Loucy (cell line): ENCODE measurements at regions not wholly inside any gene's neighbourhood (a gene's known extent, or its start where the extent isn't known, plus 50 kb on each side); places are given as distances from the start of the nearest gene placed in this dataset.

Experiments used
- H2AFZ ChIP-seq: fragments of 200-600 bp; sonication (generic); 2 replicates; pipeline ENCODE4 v1.6.0; 2016; ENCODE audit warnings: antibody characterized with exemption, mild to moderate bottlenecking, low read length, moderate library complexity
- H3F3A ChIP-seq: fragments of 200-600 bp; 2 replicates; pipeline ENCODE4 v1.6.0; 2016; ENCODE audit warnings: antibody characterized with exemption, low read depth, mild to moderate bottlenecking
- H3K27me3 ChIP-seq: fragments of 200-600 bp; sonication (generic); 2 replicates; pipeline ENCODE4 v1.6.1; 2014; ENCODE audit warnings: low read length, mild to moderate bottlenecking; ENCODE audit not compliant: insufficient read depth, poor library complexity, severe bottlenecking
- H3K36me3 ChIP-seq: fragments of 200-600 bp; sonication (generic); 2 replicates; pipeline ENCODE4 v1.6.1; 2016; ENCODE audit warnings: low read length; ENCODE audit not compliant: insufficient read depth
- H3K4me1 ChIP-seq: fragments of 200-600 bp; sonication (generic); 2 replicates; pipeline ENCODE4 v1.5.1; 2014; ENCODE audit warnings: low read length, mild to moderate bottlenecking; ENCODE audit not compliant: insufficient read depth, poor library complexity, severe bottlenecking
- H3K4me2 ChIP-seq: fragments of 200-600 bp; sonication (generic); 2 replicates; pipeline ENCODE4 v1.6.0; 2014; ENCODE audit warnings: antibody characterized with exemption, low read length, low read depth, mild to moderate bottlenecking; ENCODE audit not compliant: poor library complexity, severe bottlenecking
- H3K4me3 ChIP-seq: fragments of 200-600 bp; sonication (generic); 2 replicates; pipeline ENCODE4 v1.5.1; 2014; ENCODE audit warnings: low read length, mild to moderate bottlenecking, mixed read lengths; ENCODE audit not compliant: poor library complexity, severe bottlenecking
- H3K79me2 ChIP-seq: fragments of 200-600 bp; sonication (generic); 2 replicates; pipeline ENCODE4 v1.6.1; 2014; ENCODE audit warnings: low read length; ENCODE audit not compliant: insufficient read depth
- H3K9ac ChIP-seq: fragments of 200-600 bp; sonication (generic); 2 replicates; pipeline ENCODE4 v1.6.0; 2014; ENCODE audit warnings: mild to moderate bottlenecking, low read depth, low read length, moderate library complexity; ENCODE audit not compliant: poor library complexity, severe bottlenecking
- H3K9me2 ChIP-seq: fragments of 200-600 bp; sonication (generic); replicated peaks from 2 replicates; pipeline ENCODE4 v1.6.1; 2016; ENCODE audit warnings: low read depth, low read length, mixed read lengths
- H3K9me3 ChIP-seq: fragments of 200-600 bp; sonication (generic); 2 replicates; pipeline ENCODE4 v1.6.1; 2014; ENCODE audit warnings: mild to moderate bottlenecking, antibody characterized with exemption, low read length, low read depth; ENCODE audit not compliant: insufficient read depth
- H4K20me1 ChIP-seq: fragments of 200-600 bp; sonication (generic); 2 replicates; pipeline ENCODE4 v1.6.0; 2014; ENCODE audit warnings: antibody characterized with exemption, low read length, mild to moderate bottlenecking; ENCODE audit not compliant: insufficient read depth, poor library complexity, severe bottlenecking
- EZH2phosphoT487 ChIP-seq: fragments of 200-600 bp; IDR thresholded peaks from 2 replicates; pipeline ENCODE4 v1.6.1; 2018; ENCODE audit warnings: antibody characterized with exemption, mild to moderate bottlenecking, moderate library complexity, borderline replicate concordance
- TF ChIP-seq, protein P1 (sequence below): fragments of 200-600 bp; sonication (generic); conservative IDR thresholded peaks from 2 replicates; pipeline ENCODE4 v1.5.1; 2014; ENCODE audit warnings: mild to moderate bottlenecking, antibody characterized with exemption, low read length

GRCh38 chr13:104181526-104182231 lies 1115.5 kb upstream of the SLC10A2 start:
- no peaks in the 10 kb centered on the region for H3K79me2 ChIP-seq
- H3K27me3 ChIP-seq = no peaks in the 10 kb centered on the region
- H3K9ac ChIP-seq = no peak overlapping the region
- no peaks in the 10 kb centered on the region for H4K20me1 ChIP-seq
- no peaks in the 10 kb centered on the region for H3K9me3 ChIP-seq
- no peaks in the 10 kb centered on the region for H3K9me2 ChIP-seq
- H3K4me2 ChIP-seq = no peak overlapping the region
- no peaks in the 10 kb centered on the region for H3K36me3 ChIP-seq
- TF ChIP-seq, protein P1, sequence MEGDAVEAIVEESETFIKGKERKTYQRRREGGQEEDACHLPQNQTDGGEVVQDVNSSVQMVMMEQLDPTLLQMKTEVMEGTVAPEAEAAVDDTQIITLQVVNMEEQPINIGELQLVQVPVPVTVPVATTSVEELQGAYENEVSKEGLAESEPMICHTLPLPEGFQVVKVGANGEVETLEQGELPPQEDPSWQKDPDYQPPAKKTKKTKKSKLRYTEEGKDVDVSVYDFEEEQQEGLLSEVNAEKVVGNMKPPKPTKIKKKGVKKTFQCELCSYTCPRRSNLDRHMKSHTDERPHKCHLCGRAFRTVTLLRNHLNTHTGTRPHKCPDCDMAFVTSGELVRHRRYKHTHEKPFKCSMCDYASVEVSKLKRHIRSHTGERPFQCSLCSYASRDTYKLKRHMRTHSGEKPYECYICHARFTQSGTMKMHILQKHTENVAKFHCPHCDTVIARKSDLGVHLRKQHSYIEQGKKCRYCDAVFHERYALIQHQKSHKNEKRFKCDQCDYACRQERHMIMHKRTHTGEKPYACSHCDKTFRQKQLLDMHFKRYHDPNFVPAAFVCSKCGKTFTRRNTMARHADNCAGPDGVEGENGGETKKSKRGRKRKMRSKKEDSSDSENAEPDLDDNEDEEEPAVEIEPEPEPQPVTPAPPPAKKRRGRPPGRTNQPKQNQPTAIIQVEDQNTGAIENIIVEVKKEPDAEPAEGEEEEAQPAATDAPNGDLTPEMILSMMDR = no peak
- no peak for TF ChIP-seq EZH2phosphoT487
- H2AFZ ChIP-seq = no peak overlapping the region
- H3K4me1 ChIP-seq = no peaks in the 10 kb centered on the region
- no peak overlapping the region for H3K4me3 ChIP-seq
- H3F3A ChIP-seq = no peaks in the 10 kb centered on the region

GRCh38 chr13:104170980-104171555 lies 1104.9 kb upstream of the SLC10A2 start:
- Histone ChIP-seq H3K4me1 (no peaks in the 10 kb centered on the region), H3K9me3 (no peaks in the 10 kb centered on the region), H3K27me3 (no peaks in the 10 kb centered on the region), H3K9ac (no peak overlapping the region), H4K20me1 (no peaks in the 10 kb centered on the region), H3K36me3 (no peaks in the 10 kb centered on the region), H3K4me3 (no peak overlapping the region), H2AFZ (no peak overlapping the region), H3K79me2 (no peaks in the 10 kb centered on the region), H3F3A (no peaks in the 10 kb centered on the region), H3K9me2 (no peaks in the 10 kb centered on the region), H3K4me2 (no peak overlapping the region)
- TF ChIP-seq, protein P1 = no peak
- TF ChIP-seq EZH2phosphoT487 = no peak

- Histone ChIP-seq H3K9ac (no peak overlapping the region), H3K9me3 (no peaks in the 10 kb centered on the region), H2AFZ (no peak overlapping the region), H3K9me2 (no peaks in the 10 kb centered on the region), H3K4me3 (no peak overlapping the region), H3F3A (no peaks in the 10 kb centered on the region), H3K79me2 (no peaks in the 10 kb centered on the region), H3K27me3 (no peaks in the 10 kb centered on the region), H3K36me3 (no peaks in the 10 kb centered on the region), H3K4me1 (no peaks in the 10 kb centered on the region), H4K20me1 (no peaks in the 10 kb centered on the region), H3K4me2 (no peak overlapping the region)
- TF ChIP-seq, protein P1 = no peak
- no peak for TF ChIP-seq EZH2phosphoT487
Observed at GRCh38 chr13:104163866-104164630, 1097.8 kb upstream of the SLC10A2 start.
